IMR-90 (cell line): ENCODE measurements at regions not wholly inside any gene's neighbourhood (a gene's known extent, or its start where the extent isn't known, plus 50 kb on each side); places are given as distances from the start of the nearest gene placed in this dataset.

Experiments used
- CHD1 ChIP-seq: IDR thresholded peaks from 2 replicates; pipeline ENCODE4 v1.6.1; 2012; ENCODE audit warnings: low read depth, low read length, improper control_type of control experiment
- CTCF ChIP-seq: conservative IDR thresholded peaks from 2 replicates; pipeline ENCODE4 v1.5.1; 2012; ENCODE audit warnings: mild to moderate bottlenecking, low read depth, low read length, improper control_type of control experiment
- MAFK ChIP-seq: IDR thresholded peaks from 2 replicates; pipeline ENCODE4 v1.6.1; 2012; ENCODE audit warnings: low read depth, low read length, improper control_type of control experiment
- POLR2A ChIP-seq: IDR thresholded peaks from 2 replicates; pipeline ENCODE4 v1.6.1; 2012; ENCODE audit warnings: mild to moderate bottlenecking, low read depth, low read length

GRCh38 chr1:170354246-170354645 is 177.7 kb upstream of the GORAB start:
- no peak for TF ChIP-seq CHD1
- TF ChIP-seq CTCF: no peak
- TF ChIP-seq MAFK: no peak
- no peak for TF ChIP-seq POLR2A
